B cell (primary cell): ENCODE measurements at regions not wholly inside any gene's neighbourhood (a gene's known extent, or its start where the extent isn't known, plus 50 kb on each side); places are given as distances from the start of the nearest gene placed in this dataset.

Experiments
- ATAC-seq: fragments of 200-7000 bp; cut with Tn5 transposase; one replicate; pipeline ENCODE4 v1.10.0; 2021; ENCODE audit warnings: low read depth, mild to moderate bottlenecking, moderate number of reproducible peaks, moderate library complexity
- CTCF ChIA-PET: fragments of 350-600 bp; sonication (Branson Sonifier 250); formaldehyde crosslinking; loops from one replicate; lab custom pipeline; 2021; ENCODE audit warnings: antibody characterized with exemption, inconsistent platforms; lab: Charles Lee
- POLR2A ChIA-PET: fragments of 350-600 bp; sonication (Branson Sonifier 250); formaldehyde crosslinking; loops from one replicate; lab custom pipeline; 2021; ENCODE audit warnings: antibody characterized with exemption; lab: Charles Lee
- DNase-seq: peaks from one replicate; pipeline ENCODE4 v3.0.0; 2013
- H2AFZ ChIP-seq: 2 replicates; pipeline ENCODE4 v1.6.1; 2012; ENCODE audit warnings: mild to moderate bottlenecking, low read depth, low read length; ENCODE audit not compliant: insufficient read depth, poor library complexity, severe bottlenecking
- H3K27ac ChIP-seq, 2 donors: 1 replicate in 1 of 2; 2 replicates in 1 of 2; pipeline ENCODE4 v1.5.1; 2012 to 2013; ENCODE audit warnings: low read length in 2 of 2, mild to moderate bottlenecking in 2 of 2, moderate library complexity in 1 of 2
- H3K27me3 ChIP-seq, 4 experiments: fragments of 200-600 bp in 1 of 4; sonication (generic) in 1 of 4; replicated peaks in 1 of 4; 1 replicate in 2 of 4; 2 replicates in 2 of 4; pipeline versions ENCODE4 v1.6.1 to v1.7.0; 2013 to 2016; ENCODE audit warnings: low read length in 3 of 4, mild to moderate bottlenecking in 2 of 4, mixed read lengths in 1 of 4, moderate library complexity in 1 of 4; ENCODE audit not compliant: insufficient read depth in 4 of 4, control insufficient read depth in 3 of 4; ENCODE audit errors: control extremely low read depth in 1 of 4
- H3K36me3 ChIP-seq, 2 experiments: replicated peaks in 1 of 2; 1 replicate in 1 of 2; 2 replicates in 1 of 2; pipeline versions ENCODE4 v1.6.1 to v1.7.1; 2013; ENCODE audit warnings: low read length in 1 of 2; ENCODE audit not compliant: insufficient read depth in 2 of 2, control insufficient read depth in 1 of 2; ENCODE audit errors: control extremely low read depth in 1 of 2, extremely low read depth in 1 of 2
- H3K4me1 ChIP-seq, 2 donors: fragments of 200-600 bp in 1 of 2; sonication (generic) in 1 of 2; 1 replicate in 1 of 2; 2 replicates in 1 of 2; pipeline versions ENCODE4 v1.5.1 to v1.6.1; 2013 to 2017; ENCODE audit warnings: low read length in 2 of 2; ENCODE audit not compliant: control insufficient read depth in 2 of 2, insufficient read depth in 2 of 2
- H3K4me2 ChIP-seq: replicated peaks from 2 replicates; pipeline ENCODE3; 2012; ENCODE audit warnings: mild to moderate bottlenecking, low read depth, low read length; ENCODE audit not compliant: poor library complexity, severe bottlenecking
- H3K4me3 ChIP-seq, 5 experiments: fragments of 200-600 bp in 1 of 5; sonication (generic) in 1 of 5; 1 replicate in 3 of 5; 2 replicates in 2 of 5; pipeline versions ENCODE4 v1.5.1 to v1.7.0; 2011 to 2016; ENCODE audit warnings: low read length in 4 of 5, mild to moderate bottlenecking in 4 of 5, low read depth in 2 of 5, control low read depth in 1 of 5, moderate library complexity in 1 of 5; ENCODE audit not compliant: insufficient read depth in 1 of 5; ENCODE audit errors: control extremely low read depth in 1 of 5, extremely low read depth in 1 of 5
- H3K79me2 ChIP-seq: fragments of 200-600 bp; sonication (generic); one replicate; pipeline ENCODE4 v1.6.0; 2016; ENCODE audit warnings: low read length; ENCODE audit not compliant: control insufficient read depth, insufficient read depth
- H3K9ac ChIP-seq: fragments of 200-600 bp; sonication (generic); 2 replicates; pipeline ENCODE4 v1.6.1; 2017; ENCODE audit warnings: mild to moderate bottlenecking, low read length, moderate library complexity
- H3K9me3 ChIP-seq, 3 donors: one replicate each; pipeline versions ENCODE4 v1.6.1 to v1.7.1; 2013; ENCODE audit warnings: low read length in 2 of 3; ENCODE audit not compliant: control insufficient read depth in 2 of 3, insufficient read depth in 1 of 3; ENCODE audit errors: control extremely low read depth in 1 of 3
- H4K20me1 ChIP-seq: 2 replicates; pipeline ENCODE4 v1.6.0; 2012; ENCODE audit warnings: mild to moderate bottlenecking, low read length; ENCODE audit not compliant: insufficient read depth, control insufficient read depth, poor library complexity, severe bottlenecking
- H3K27ac Mint-ChIP-seq: one replicate; pipeline ENCODE4 v1.8.0; 2021; ENCODE audit warnings: mixed read lengths
- H3K27me3 Mint-ChIP-seq: one replicate; pipeline ENCODE4 v1.8.0; 2021; ENCODE audit warnings: mixed read lengths
- H3K4me1 Mint-ChIP-seq: one replicate; pipeline ENCODE4 v1.8.0; 2021; ENCODE audit warnings: mixed read lengths
- H3K4me3 Mint-ChIP-seq: one replicate; pipeline ENCODE4 v1.8.0; 2021; ENCODE audit warnings: mixed read lengths
- H3K9me3 Mint-ChIP-seq: one replicate; pipeline ENCODE4 v1.8.0; 2022; ENCODE audit warnings: mixed read lengths; ENCODE audit not compliant: insufficient read depth
- CTCF ChIP-seq: fragments of 200-600 bp; IDR thresholded peaks from one replicate; pipeline ENCODE4 v1.8.0; 2022; ENCODE audit warnings: antibody characterized with exemption, mild to moderate bottlenecking
- EZH2 ChIP-seq: IDR thresholded peaks from 2 replicates; pipeline ENCODE4 v1.6.1; 2012; ENCODE audit warnings: borderline replicate concordance, low read depth, mild to moderate bottlenecking, moderate library complexity, low read length; ENCODE audit not compliant: insufficient read depth, poor library complexity, severe bottlenecking
- WGBS: methylation state at CpG from one replicate; pipeline ENCODE4 v1.1.5; 2013; ENCODE audit warnings: missing lambda C conversion rate; ENCODE audit not compliant: insufficient coverage; 5-methylcytosine and 5-hydroxymethylcytosine counted together
- intact Hi-C: fragments of 100-400 bp; cut with micrococcal nuclease; formaldehyde crosslinking; loops from one replicate; pipeline ENCODE4 v1.10.0; 2022

DNA sequence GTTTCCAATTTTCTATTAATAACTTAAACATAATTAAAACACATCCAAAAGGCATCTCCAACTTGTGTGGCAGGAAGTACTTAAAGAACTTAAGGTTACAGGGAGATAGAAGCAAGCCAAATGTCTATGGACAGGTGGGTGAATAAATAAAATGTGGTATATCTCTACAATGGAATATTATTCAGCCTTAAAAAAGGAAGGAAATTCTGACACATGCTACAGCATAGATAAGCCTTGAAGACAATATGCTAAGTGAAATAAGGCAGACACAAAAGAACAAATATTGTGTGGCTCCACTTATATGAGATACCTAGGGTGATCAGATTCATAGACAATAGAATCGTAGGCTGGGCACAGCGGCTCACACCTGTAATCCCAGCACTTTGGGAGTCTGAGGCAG, 109.6 kb downstream of the WT1 start:
- POLR2A ChIA-PET, result no interaction called here
- H3K4me3 Mint-ChIP-seq, result no peak overlapping the region
- DNase-seq (no peak), ATAC-seq (no peak)
- H3K79me2 ChIP-seq, result no peaks in the 10 kb centered on the region
- no peaks in the 10 kb centered on the region for H3K9me3 ChIP-seq
- H3K9ac ChIP-seq, result no peak overlapping the region
- CTCF ChIA-PET, result interaction anchor here (0.7 kb wide), 1 partner anchor 15 kb away, joined by 3 read pairs; no protein-coding TSS in a partner anchor
- no peaks in the 10 kb centered on the region for H3K4me1 Mint-ChIP-seq
- intact Hi-C loops, result no loop called here
- no peak overlapping the region for H3K27ac ChIP-seq
- H3K27me3 Mint-ChIP-seq, result peaks cover 17% of the 10 kb centered on the region
- no peaks in the 10 kb centered on the region for H3K27me3 ChIP-seq
- no peak for TF ChIP-seq EZH2
- TF ChIP-seq CTCF, result no peak
- no peak overlapping the region for H3K4me2 ChIP-seq
- H3K27ac Mint-ChIP-seq, result no peak overlapping the region
- H2AFZ ChIP-seq, result no peak overlapping the region
- no CpG with 5 or more reads among the region's 2 CpGs for WGBS
- no peaks in the 10 kb centered on the region for H3K36me3 ChIP-seq
- no peak overlapping the region for H3K4me3 ChIP-seq
- no peaks in the 10 kb centered on the region for H3K9me3 Mint-ChIP-seq
- no peaks in the 10 kb centered on the region for H3K4me1 ChIP-seq
- H4K20me1 ChIP-seq, result no peaks in the 10 kb centered on the region

- no peaks in the 10 kb centered on the region for H3K9me3 Mint-ChIP-seq
- no peak for ATAC-seq
- ChIA-PET POLR2A (no interaction called here), CTCF (no interaction called here)
- DNase-seq, result no peak
- H4K20me1 ChIP-seq, result no peaks in the 10 kb centered on the region
- TF ChIP-seq EZH2 (no peak), CTCF (no peak)
- H3K9ac ChIP-seq, result no peak overlapping the region
- H3K4me2 ChIP-seq, result no peak overlapping the region
- H3K4me1 Mint-ChIP-seq, result no peaks in the 10 kb centered on the region
- H3K4me1 ChIP-seq, result no peaks in the 10 kb centered on the region
- peaks cover 18% of the 10 kb centered on the region for H3K27me3 Mint-ChIP-seq
- no peak overlapping the region for H3K27ac Mint-ChIP-seq
- H3K27ac ChIP-seq, result no peak overlapping the region
- intact Hi-C loops, result no loop called here
- H3K4me3 Mint-ChIP-seq, result no peak overlapping the region
- H3K9me3 ChIP-seq, result no peaks in the 10 kb centered on the region
- H3K36me3 ChIP-seq, result no peaks in the 10 kb centered on the region
- H2AFZ ChIP-seq, result no peak overlapping the region
- H3K79me2 ChIP-seq, result no peaks in the 10 kb centered on the region
- peaks cover 0 to 2% (median 0%) of the 10 kb centered on the region in 4 experiments for H3K27me3 ChIP-seq
- no CpG with 5 or more reads among the region's 3 CpGs for WGBS
- H3K4me3 ChIP-seq, result no peak overlapping the region
Observed at GRCh38 chr11:32326522-32326921, 108.8 kb downstream of the WT1 start.
